ENCODE measurements at regions not wholly inside any gene's neighbourhood (a gene's known extent, or its start where the extent isn't known, plus 50 kb on each side); places are given as distances from the start of the nearest gene placed in this dataset.

GRCh38 chr1:193431265-193431977 is 245.0 kb upstream of the B3GALT2 start (continued):
- no peak for TF ChIP-seq TSHZ2 (CRISPR knock-in tag; IDR thresholded peaks at IDR 0.05)
- no peak for TF ChIP-seq RARB (CRISPR knock-in tag; IDR thresholded peaks at IDR 0.05)
- TF ChIP-seq ISL1 (CRISPR knock-in tag; IDR thresholded peaks at IDR 0.05), result no peak
- no peak for TF ChIP-seq ZFP30 (CRISPR knock-in tag; IDR thresholded peaks at IDR 0.05)

GRCh38 chr1:193427524-193427923 is 241.1 kb upstream of the B3GALT2 start:
- TF ChIP-seq TSHZ2 (CRISPR knock-in tag; IDR thresholded peaks at IDR 0.05) (no peak), ISL1 (CRISPR knock-in tag; IDR thresholded peaks at IDR 0.05) (no peak), OSR1 (CRISPR knock-in tag; IDR thresholded peaks at IDR 0.05) (no peak), CSDC2 (CRISPR knock-in tag; IDR thresholded peaks at IDR 0.05) (no peak), TOX (CRISPR knock-in tag; IDR thresholded peaks at IDR 0.05; ENCODE audit: borderline replicate concordance) (no peak), ZNF8 (CRISPR knock-in tag; IDR thresholded peaks at IDR 0.05) (no peak), BACH2 (CRISPR knock-in tag; IDR thresholded peaks at IDR 0.05; ENCODE audit: borderline replicate concordance) (no peak), ZNF565 (CRISPR knock-in tag; conservative IDR thresholded peaks at IDR 0.05; ENCODE audit: low read depth) (no peak), ZNF70 (CRISPR knock-in tag; IDR thresholded peaks at IDR 0.05) (no peak), POU6F1 (CRISPR knock-in tag; IDR thresholded peaks at IDR 0.05; ENCODE audit: borderline replicate concordance, low read depth) (no peak), CSRNP3 (CRISPR knock-in tag; IDR thresholded peaks at IDR 0.05) (no peak), PATZ1 (CRISPR knock-in tag; IDR thresholded peaks at IDR 0.05; ENCODE audit: borderline replicate concordance) (no peak), SNAI2 (CRISPR knock-in tag; IDR thresholded peaks at IDR 0.05) (no peak), CREB5 (CRISPR knock-in tag; IDR thresholded peaks at IDR 0.05; ENCODE audit: low read depth) (no peak), ZC3H10 (CRISPR knock-in tag; IDR thresholded peaks at IDR 0.05) (no peak), TCF4 (CRISPR knock-in tag; IDR thresholded peaks at IDR 0.05; ENCODE audit: borderline replicate concordance) (no peak), GLIS3 (CRISPR knock-in tag; IDR thresholded peaks at IDR 0.05) (no peak), ESRRG (CRISPR knock-in tag; IDR thresholded peaks at IDR 0.05) (no peak), ZFP30 (CRISPR knock-in tag; IDR thresholded peaks at IDR 0.05) (no peak)
- no peak for ATAC-seq
